T-helper 9 cell (primary cell): ENCODE measurements at regions not wholly inside any gene's neighbourhood (a gene's known extent, or its start where the extent isn't known, plus 50 kb on each side); places are given as distances from the start of the nearest gene placed in this dataset.
"Not testable (repeated sequence)": the region's sequence is repeated elsewhere in the genome, so short reads cannot be mapped to it uniquely, and the experiment has no call there.

ENCODE experiments used
- DNase-seq: peaks from one replicate; pipeline ENCODE4 v3.0.0-alpha.2; 2020

DNA sequence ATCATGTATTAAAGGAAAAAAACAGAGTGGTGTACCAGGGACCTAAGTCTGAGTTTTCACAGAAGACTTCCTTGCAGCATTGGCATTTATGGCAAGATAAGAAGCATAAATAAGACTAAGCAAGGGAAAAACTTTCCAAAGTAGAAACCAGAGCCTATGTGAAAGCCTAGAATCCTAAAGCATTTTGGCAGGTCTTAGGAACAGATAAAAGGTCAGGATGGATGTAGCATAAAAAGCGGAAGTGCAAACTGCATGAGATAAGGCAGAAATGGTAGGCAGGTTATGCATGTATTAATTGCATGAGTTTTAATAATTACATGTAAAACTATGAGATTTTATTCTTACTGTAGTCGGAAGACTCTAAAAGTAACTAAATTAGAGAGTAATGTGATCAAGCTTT lies 596.5 kb downstream of the SUCLG1 start:
- DNase-seq, result no peak

DNA sequence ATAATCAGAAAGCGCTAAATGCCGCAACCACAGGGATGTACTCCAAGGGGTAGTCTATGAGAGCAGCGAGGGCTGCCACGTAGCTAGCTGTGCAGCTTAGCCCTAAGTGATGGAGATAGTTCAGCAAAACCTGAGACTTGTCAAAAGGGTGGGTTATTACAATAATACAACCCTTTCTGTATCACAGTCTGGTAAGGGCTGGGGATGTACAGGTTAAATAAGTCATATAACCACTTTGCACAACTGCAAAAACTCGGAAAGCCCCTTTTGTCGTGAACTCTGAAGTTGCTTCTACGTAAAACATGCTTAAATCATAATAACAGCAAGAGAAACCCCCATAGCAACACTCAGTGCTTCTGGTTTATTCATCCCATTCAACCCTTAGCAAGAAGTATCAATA lies 598.8 kb downstream of the SUCLG1 start:
- DNase-seq, result no peak

DNA sequence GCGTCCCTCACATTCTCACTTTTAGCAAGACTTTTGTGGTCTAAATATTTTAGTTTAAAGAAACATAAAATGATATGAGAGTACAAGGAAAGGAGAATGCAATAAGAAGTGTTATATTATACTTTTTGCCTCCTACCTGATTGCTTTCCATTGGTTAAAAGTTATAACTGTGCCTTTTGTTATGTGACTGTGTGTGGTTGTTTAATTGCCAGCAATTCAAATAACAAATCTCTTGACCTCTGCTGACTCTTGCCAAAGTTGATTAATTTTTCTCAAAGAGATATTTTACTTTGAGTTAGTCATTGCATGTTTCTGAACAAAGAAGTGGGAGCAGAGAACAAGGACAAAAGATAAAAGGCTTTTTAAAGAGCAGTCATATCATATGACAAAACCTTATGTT lies 599.5 kb downstream of the SUCLG1 start:
- no peak for DNase-seq

DNA sequence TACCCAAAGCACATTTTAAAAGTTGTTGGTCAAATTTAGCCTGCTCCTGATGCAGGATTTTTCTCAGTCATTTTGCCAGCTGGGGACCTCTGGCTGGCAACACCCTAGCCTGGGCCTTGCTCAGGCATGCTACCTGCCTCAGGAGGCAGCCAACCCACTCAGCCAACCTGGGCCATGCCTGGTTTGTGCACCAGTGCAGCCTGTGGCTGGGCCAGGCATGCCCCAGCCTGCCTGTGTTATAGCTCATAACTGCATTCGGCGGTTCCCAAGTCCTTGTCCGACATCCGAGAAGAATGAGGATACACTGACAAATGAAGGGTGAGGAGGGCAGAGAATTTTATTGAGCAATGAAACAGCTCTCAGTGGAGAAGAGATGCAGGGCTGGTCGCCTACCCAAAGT lies 608.0 kb downstream of the SUCLG1 start:
- no peak for DNase-seq

DNA sequence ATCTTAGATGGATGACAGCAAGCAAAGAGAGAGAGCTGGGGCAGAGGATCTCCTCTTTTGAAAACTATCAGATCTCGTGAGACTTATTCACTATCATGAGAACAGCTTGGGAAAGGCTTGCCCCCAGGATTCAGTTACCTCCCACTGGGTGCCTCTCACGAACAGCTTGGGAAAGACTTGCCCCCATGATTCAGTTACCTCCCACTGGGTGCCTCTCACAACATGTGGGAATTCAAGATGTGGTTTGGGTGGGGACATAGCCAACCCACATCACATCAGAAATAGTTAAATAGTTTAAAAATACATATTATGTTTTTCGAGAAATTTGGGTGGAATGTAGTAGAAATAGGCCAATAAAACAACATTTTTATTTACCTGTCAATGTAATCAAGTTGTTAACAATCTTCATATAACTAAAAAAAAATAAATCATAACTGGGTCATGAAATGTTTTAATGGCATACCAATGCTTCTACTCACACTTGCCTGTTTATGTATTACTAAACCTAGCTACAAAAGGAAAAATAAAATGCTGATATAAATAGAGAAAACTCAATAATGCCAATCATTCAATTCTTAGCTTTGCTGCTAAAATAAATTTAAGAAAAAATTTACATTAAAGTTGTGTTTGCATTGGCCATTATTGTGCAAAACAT lies 608.9 kb downstream of the SUCLG1 start:
- DNase-seq, result no peak

DNA sequence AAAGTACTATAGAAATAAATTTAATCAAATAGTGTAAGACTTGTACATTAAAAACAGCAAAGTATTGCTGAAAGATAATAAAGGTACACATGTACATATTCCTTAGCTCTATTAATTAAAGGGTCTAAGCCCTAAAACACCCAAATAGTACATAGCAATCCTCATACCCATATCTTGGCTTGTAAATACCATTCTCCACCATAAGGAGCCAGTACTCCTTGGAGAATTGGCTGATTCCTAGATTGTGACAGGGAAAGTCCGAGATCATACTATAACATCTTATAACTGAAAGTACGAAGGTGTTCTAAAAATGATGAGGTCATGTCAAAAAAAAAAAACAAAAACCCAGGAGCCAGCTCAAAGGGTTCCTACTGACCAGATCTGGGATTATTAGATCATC lies 614.6 kb downstream of the SUCLG1 start:
- no peak for DNase-seq

DNA sequence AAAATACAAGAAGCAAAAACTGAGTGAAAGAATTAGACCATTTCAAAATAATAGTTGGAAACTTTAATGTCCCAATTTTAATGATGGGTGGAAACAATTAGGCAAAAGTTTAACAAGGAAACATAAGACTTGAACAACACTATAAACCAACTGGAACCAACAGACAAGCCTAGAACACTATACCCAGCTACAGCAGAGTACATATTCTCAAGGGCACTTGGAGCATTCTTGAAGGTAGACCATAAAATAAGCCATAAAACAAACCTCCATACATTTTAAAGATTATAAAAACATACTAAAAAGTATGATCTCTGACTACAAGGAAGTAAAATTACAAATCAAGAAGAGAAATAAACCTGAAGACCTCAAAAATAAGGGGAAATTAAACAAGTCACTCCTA lies 616.7 kb downstream of the SUCLG1 start:
- DNase-seq, result no peak

DNA sequence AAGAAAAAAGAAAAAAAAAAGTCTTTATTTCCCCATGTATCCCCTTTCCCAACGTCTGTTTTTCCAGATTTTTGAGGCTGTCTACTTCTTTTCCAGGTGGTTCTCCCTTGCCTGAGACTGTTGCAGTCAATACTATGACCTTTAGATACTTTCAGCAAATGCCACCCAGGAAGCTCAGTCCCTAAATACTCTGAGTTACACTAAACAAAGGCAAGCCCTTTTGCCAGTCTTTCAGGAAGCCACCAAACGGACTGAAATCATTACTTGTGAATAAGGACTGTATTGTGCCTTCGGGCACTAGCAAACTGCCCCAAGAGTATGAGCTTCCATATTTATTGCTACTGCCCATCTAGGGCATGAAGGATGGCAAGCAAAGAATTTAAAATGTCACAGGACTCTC lies 621.3 kb downstream of the SUCLG1 start:
- DNase-seq, result no peak

DNA sequence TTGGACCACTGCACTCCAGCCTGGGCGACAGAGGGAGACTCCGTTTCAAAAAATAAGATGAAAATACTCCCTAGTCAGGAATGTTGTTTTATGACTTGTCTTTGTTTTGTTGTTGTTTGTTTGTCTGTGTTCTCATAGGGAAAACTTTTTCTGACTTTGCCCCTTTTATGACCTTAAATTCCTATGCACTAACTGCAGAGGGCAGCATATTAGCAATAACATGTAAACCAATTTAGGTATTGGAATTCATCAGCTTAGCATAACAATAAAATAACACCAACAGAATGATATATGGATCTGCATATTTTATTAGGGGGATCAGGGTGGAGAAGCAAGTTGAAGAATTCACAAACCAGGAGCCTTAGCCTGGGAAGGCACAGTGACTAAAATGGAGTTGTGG lies 631.5 kb downstream of the SUCLG1 start:
- DNase-seq, result no peak

DNA sequence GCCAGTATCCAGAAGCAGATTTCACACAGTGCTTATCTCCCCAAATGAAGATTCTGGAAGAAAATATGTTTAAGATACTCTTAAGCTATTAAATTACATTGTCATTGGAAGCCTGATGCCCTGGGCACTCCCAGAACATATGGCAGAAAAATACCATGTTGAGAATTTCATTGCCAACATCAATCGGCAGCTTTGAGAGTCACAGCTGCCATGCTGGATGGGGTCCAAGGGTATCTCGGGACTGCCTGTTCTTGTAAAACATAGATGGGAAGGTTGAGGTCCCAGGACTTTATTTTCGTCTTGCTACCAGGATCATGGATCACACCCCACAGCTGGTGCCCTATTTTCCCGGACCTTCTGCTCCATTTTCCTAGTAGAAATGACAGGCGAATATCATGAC lies 632.5 kb downstream of the SUCLG1 start:
- no peak for DNase-seq

DNA sequence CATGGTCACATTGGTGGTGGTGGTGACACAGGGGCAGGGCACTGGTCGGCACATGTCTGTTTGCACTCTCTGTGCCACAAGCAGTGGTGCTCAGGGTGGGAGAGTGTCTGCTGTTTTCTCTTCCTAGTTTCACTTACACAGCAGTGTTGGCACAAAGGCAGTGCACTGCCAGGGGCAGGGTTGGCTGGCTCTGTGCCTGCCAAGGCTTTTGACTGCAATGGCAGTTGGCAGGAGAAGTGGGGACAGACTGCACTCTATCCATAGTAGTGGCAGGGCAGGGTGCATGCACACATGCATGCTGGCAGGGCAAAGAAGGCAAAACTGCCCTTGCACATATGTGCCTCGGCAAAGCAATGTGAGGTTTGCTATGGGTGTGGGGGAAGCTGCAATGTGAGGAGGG lies 635.9 kb downstream of the SUCLG1 start:
- DNase-seq, result no peak

DNA sequence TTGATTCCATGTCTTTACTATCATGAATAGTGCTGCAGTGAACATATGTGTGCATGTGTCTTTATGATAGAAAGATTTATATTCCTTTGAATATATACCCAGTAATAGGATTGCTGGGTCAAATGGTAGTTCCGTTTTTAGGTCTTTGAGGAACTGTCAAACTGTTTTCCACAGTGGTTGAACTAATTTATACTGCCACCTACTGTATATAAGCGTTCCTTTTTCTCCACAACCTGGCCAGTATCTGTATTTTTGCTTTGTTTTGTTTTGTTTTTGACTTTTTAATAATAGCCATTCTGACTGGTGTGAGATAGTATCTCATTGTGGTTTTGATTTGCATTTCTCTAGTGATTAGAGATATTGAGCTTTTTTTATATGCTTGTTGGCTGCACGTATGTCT lies 641.6 kb downstream of the SUCLG1 start:
- no peak for DNase-seq

DNA sequence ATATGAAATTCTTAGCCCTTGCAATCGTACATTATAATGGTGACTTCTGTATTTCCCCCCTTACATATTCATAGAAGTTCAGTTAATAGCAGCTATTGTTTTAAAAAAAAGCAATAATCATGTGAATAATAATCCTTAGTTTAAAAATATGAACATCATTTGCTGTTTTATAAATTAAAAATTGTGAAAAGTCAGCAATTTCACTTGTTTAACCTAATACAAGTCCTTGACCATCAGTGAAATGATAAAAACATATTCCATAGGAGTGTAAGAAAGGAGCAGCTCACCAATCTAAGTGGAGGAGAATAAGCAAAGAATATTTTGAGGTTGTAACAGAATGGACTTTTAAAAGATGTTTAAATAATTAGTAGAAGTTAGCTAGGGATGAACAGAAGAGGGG lies 650.2 kb downstream of the SUCLG1 start:
- no peak for DNase-seq

DNA sequence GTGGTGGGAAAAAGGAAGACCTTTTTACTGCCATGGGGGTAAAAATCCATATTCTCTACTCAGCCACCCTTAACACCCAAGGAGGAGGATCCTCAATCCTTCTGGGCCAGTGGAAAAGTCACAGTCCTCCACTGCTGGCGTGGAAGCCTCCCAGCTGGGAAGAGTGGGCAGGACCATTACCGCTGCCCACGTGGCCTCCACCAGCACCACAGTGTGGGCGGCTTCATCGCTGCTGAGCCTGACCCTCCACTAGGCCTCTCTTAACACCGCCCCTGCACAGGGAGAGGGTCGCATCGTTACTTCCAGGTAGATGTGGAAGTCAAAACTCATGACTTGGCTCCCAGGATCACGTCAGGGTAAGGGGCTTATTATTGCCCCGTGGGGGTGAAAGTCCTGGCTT lies 656.5 kb downstream of the SUCLG1 start:
- no peak for DNase-seq

DNA sequence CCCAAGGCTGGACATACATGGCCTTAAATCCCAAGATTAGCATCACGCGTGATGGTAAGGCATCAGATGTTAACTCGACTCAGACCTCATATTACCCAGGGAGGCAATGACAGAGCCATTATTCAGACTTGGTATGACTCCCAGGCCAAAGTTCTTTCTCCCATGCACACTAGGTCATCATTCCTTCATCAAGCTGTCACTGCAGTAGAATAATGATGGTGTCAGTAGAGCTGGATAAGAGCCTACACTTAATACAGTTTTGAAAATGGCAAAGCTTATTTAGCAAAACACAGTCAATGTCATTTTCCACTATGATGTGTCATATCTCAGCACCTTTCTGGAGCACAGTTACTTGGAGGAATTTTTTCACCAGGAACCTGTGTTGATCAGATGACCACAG lies 663.3 kb downstream of the SUCLG1 start:
- DNase-seq, result no peak

DNA sequence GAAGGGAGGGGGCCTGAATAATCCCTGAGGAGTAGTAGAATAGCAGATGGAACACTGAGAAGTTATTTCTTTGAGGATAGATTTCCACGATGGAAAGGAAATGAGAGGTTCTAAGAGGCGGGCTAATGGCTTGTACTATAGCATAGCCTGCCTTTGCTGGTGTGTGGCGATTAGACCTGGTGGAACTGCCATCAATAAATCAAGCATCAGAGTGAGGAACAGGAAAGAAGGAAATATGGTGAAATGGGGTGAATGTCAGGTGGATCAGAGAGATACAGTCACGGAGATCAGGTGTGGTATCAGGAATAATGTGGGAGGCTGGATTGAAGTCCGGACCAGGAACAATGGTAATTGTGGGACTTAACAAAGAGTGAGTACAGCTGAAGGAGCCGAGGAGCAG lies 668.6 kb downstream of the SUCLG1 start:
- not testable (repeated sequence) for DNase-seq

DNA sequence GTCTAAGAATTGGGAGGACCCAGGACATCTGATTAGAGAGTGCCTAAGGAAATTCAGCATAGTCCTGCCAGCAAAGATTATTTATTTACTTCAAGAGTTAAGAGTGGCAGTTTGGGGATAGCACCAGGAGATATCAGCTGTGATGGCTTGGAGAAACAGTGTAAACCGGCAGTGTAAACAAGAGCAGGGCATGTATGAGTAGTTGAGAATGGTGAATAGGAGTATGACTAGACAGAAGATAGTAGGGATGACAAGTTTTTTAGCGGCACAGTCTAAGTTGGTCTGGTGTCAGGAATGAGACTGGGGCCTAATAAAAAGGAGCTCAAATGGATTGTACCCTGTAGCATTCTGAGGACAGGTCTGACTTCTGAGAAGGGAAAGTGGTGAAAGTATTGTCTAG lies 669.4 kb downstream of the SUCLG1 start:
- not testable (repeated sequence) for DNase-seq

DNA sequence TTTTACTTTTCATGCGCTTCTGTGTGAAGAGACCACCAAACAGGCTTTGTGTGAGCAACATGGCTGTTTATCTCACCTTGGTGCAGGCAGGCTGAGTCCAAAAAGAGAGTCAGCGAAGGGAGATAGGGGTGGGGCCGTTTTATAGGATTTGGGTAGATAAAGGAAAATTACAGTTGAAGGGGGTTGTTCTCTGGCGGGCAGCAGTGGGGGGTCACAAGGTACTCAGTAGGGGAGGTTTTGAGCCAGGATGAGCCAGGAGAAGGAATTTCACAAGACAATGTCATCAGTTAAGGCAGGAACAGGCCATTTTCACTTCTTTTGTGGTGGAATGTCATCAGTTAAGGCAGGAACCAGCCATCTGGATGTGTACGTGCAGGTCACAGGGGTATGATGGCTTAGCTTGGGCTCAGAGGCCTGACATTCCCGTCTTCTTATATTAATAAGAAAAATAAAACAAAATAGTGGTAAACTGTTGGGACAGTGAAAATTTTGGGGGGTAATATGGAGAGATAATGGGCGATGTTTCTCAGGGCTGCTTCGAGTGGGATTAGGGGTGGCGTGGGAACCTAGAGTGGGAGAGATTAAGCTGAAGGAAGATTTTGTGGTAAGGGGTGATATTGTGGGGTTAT lies 670.0 kb downstream of the SUCLG1 start:
- not testable (repeated sequence) for DNase-seq

DNA sequence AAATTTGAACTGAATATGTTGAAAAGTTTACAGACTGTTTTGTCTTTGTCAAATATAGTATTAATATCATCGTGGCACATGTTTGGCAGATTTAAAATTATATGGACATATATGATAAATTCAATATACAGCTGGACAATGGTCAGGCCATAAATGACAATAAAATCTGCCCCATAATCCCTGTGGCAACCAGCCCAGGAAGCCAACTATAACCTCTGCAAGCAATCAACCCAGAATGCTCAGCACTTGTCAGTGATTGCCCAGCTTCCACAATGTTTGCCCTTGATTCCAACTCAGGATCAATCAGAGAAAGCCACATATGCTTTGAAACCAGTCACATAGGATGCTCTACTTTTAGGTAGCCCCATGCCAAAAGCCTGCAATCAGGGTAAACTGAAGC lies 671.9 kb downstream of the SUCLG1 start:
- no peak for DNase-seq

DNA sequence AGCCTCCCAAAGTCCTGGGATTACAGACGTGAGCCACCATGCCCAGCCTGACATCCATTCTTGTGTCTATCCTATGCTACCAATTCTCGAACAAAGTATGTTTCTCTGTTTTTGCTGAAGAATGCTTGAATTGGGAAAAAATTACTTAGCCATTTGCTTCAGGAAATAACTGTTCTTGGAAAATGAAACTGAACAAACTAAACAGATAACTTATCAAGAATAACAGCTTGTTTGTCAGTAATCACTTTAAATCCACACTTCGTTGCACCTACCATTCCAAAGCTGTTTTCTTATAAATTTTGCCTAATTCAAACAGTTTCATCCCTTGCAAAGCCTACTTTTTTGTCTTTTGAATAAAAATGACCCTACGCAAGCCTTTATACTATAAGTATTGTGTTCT lies 672.9 kb downstream of the SUCLG1 start:
- DNase-seq, result no peak

DNA sequence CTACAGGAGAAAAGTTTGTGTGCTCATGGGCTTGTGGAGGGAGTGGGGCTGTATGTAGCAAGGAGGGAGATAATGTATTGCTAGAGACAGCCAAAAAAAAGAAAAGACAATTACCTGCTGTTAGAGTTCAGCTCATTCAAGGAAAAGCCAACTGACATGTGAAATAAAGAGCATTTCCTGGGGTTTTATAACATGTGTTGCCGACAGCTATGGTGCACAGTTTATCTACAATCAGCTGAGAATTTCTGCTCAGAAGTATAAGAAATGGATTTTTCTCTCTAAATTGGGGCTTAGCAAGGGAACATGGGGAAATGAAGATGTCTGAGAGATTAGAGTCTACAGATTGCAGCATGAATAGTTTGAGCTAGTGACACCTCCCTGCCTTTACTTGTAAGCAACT lies 674.1 kb downstream of the SUCLG1 start:
- no peak for DNase-seq

DNA sequence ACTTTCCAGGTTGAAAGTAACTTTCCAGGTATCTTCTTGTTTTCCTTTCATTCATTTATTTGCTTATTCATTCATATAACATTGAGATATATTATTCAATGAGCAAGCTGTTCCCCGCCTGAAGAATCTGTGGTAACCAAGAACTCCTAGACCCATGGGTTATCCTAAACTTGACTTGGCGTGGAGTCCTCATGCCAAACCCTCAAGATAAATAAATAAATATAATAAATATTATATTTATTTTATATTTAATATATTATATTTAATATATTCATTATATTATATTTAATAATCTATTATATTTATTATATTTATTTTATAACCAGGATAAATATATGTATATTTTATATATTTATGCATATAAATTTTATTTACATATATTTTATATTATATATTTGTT lies 674.8 kb downstream of the SUCLG1 start:
- no peak for DNase-seq

DNA sequence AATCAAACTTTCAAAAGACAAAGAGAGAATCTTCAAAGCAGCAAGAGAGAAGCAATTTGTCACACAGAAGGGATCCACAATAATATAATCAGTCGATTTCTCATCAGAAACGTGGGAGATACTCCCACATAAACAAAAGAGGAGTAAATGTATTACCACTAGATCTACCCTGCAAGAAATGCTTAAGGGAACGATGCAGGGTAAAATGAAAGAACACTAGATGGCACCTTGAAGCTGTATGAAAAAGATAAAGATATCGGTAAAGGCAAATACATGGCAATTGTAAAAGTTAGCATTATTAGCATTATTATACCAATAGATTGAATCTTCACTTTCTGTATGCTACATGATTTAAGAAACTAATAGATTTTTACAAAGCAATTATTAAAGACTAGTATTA lies 677.0 kb downstream of the SUCLG1 start:
- no peak for DNase-seq

DNA sequence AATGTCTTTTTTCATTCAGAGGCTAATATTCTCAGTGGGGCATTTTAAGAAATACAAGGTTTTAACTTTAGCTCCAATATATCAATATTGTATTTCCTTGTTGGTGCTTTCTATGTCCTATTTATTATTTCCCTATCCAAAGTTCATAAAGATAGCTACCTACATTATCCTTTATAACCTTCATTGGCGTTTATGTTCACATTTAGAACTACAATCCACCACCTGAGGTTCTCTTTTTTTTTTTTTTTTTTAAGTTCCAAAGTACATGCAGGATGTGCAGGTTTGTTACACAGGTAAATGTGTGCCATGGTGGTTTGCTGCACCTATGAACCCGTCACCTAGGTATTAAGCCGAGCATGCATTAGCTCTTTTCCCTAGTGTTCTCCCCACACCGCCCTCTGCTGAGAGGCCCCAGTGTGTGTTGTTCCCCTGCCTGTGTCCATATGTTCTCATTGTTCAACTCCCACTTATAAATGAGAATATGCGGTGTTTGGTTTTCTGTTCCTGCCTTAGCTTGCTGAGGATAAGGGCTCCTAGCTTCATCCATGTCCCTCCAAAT lies 694.6 kb downstream of the SUCLG1 start:
- DNase-seq, result no peak

DNA sequence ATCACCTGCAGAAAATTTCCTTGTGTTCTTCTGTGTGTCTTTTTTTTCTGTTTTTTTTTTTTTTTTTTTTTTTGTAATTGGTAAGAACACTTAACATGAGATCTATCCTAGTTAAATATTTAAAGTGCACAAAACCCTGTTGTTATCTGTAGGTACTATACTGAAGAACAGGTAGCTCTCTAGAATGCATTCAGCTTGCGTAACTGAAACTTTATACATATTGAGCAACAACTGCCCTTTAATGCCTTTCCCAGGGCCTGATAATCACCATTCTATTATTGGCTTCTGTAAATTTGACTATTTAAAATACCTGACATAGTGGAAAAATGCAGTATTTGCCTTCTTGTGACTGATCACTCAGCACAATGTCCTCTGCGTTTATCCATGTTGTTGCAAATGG lies 701.8 kb downstream of the SUCLG1 start:
- no peak for DNase-seq
